Type B pancreatic cell (in vitro differentiated cells): ENCODE measurements at regions not wholly inside any gene's neighbourhood (a gene's known extent, or its start where the extent isn't known, plus 50 kb on each side); places are given as distances from the start of the nearest gene placed in this dataset.
A peak's percentile ranks its signal among the peaks of the same experiment; 100 is the strongest.

Source experiments
- DNase-seq: peaks from one replicate; pipeline ENCODE4 v3.0.0; 2021; ENCODE audit warnings: mixed read lengths; ENCODE audit not compliant: unreplicated experiment; ENCODE audit errors: extremely low spot score
- H3K27ac Mint-ChIP-seq: 2 replicates; pipeline ENCODE4 v1.8.0; 2021; ENCODE audit warnings: mild to moderate bottlenecking, mixed read lengths
- H3K27me3 Mint-ChIP-seq: 2 replicates; pipeline ENCODE4 v1.8.0; 2021; ENCODE audit warnings: mixed read lengths
- H3K36me3 Mint-ChIP-seq: 2 replicates; pipeline ENCODE4 v1.8.0; 2021; ENCODE audit warnings: mixed read lengths
- H3K4me1 Mint-ChIP-seq: one replicate; pipeline ENCODE4 v1.8.0; 2021; ENCODE audit warnings: mixed read lengths; ENCODE audit not compliant: unreplicated experiment
- H3K4me3 Mint-ChIP-seq: 2 replicates; pipeline ENCODE4 v1.8.0; 2021; ENCODE audit warnings: mild to moderate bottlenecking, mixed read lengths
- H3K9me3 Mint-ChIP-seq: 2 replicates; pipeline ENCODE4 v1.8.0; 2021; ENCODE audit warnings: mixed read lengths
- TF ChIP-seq, protein P1 (sequence below): fragments of 200-600 bp; sonication (generic); conservative IDR thresholded peaks from 2 replicates; pipeline ENCODE4 v1.5.0; 2021; ENCODE audit warnings: antibody characterized with exemption, mild to moderate bottlenecking

DNA sequence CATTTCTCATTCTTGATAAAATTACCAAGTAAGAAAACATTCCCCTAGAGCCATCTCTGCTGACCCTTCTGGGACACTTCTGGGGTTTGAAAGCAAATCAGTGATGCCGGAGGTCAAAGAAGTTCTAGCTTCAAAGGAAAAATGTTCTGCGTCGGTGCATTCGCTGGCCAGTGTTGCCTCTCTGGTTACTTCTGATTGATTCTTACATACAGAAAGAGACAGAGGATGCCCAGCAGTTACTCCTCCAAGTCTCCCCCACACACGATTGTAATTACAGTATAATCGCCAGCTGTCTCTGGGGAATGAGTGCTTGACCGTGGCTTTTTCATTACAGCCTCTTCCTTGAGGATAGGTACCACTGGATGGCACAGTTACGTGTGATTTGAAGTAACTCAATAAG is 150.9 kb downstream of the SNX19 start:
- H3K4me3 Mint-ChIP-seq, result peak overlapping the region; percentile 12
- no peaks in the 10 kb centered on the region for H3K36me3 Mint-ChIP-seq
- H3K27me3 Mint-ChIP-seq, result peaks cover 10% of the 10 kb centered on the region
- H3K4me1 Mint-ChIP-seq, result peaks cover 44% of the 10 kb centered on the region
- DNase-seq, result peak; percentile 22
- no peaks in the 10 kb centered on the region for H3K9me3 Mint-ChIP-seq
- H3K27ac Mint-ChIP-seq, result no peak overlapping the region
- TF ChIP-seq, protein P1, sequence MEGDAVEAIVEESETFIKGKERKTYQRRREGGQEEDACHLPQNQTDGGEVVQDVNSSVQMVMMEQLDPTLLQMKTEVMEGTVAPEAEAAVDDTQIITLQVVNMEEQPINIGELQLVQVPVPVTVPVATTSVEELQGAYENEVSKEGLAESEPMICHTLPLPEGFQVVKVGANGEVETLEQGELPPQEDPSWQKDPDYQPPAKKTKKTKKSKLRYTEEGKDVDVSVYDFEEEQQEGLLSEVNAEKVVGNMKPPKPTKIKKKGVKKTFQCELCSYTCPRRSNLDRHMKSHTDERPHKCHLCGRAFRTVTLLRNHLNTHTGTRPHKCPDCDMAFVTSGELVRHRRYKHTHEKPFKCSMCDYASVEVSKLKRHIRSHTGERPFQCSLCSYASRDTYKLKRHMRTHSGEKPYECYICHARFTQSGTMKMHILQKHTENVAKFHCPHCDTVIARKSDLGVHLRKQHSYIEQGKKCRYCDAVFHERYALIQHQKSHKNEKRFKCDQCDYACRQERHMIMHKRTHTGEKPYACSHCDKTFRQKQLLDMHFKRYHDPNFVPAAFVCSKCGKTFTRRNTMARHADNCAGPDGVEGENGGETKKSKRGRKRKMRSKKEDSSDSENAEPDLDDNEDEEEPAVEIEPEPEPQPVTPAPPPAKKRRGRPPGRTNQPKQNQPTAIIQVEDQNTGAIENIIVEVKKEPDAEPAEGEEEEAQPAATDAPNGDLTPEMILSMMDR, result no peak

DNA sequence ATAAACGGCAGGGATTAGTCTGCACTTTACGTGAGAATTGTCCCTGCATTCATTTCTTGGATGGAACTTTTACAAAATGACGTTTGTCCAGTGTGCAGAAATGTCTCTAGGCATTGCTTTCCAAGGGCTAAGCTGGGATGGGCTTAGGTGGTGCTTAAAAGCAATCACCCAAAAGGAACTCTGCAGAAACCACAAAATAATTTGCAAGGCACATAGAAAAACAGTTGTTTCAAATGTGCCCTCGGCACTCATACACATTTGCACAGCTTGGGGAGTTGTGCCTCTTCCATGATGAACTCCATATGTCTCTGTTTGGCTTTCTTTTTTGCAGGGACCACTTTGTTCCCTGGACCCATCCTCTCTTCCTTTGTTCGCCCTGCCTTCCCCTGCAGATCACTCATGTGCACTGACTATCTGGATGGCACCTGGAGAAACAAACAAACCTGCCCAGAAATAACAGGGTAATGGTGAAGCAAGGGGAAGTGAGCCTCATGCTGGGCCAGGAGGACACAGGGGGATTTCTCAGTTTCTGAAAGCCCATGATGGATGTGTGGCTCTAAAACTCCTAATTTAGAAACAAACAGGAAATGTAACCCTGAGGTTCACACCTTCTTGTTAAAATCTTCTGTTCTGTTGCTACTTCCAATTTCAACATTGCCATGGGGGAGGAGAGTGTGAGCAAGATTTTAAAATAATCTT is 150.2 kb downstream of the SNX19 start:
- Mint-ChIP-seq H3K9me3 (no peaks in the 10 kb centered on the region), H3K4me3 (peak overlapping the region; percentile 12), H3K27ac (peak overlapping the region; percentile 36), H3K27me3 (peaks cover 7% of the 10 kb centered on the region), H3K4me1 (peaks cover 44% of the 10 kb centered on the region), H3K36me3 (no peaks in the 10 kb centered on the region)
- TF ChIP-seq, protein P1, result no peak
- peak; percentile 11 for DNase-seq

DNA sequence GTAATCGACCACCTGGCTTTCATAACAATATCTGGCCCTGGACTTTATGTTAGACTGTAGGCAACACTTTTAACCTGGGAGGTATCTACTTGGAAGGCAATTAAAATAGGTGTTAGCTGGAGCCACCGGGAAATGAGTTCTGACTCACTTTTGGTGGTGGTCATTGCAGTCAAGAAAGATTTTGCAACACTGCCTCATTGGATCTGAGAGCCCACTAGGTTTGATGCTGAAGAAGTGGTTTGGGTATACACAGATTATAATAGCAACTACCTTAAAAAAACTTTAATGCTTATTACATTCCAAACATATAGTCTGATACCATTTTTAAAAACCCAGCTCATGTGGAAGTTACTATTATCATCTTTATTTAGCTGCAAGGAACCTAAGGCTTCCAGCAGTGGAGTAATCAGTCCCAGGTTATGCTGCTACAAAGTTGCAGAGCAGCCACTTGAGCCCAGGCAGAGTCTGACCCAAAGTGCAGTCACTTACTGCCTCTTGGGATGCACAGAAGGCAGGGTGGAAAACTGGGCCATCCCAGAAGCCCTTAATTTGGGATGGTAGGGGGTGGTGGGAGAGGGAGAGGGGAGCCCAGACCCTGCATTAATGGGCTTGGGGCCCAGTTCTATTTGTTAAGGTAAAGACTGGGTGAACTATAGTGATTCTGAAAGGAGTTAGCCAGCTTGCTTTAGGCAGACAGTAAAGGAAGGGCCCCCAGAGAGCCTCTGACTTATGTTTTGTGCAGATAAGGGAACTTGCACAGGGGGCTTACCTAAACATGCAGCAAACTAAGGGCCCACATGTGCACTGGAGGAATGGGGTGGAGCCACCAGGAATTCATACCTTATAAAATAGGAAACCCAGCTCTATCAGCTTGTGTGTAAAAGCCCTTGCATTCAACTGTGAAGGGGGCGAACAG is 149.4 kb downstream of the SNX19 start:
- H3K27me3 Mint-ChIP-seq, result peaks cover 4% of the 10 kb centered on the region
- H3K4me1 Mint-ChIP-seq, result peaks cover 45% of the 10 kb centered on the region
- H3K36me3 Mint-ChIP-seq, result no peaks in the 10 kb centered on the region
- no peaks in the 10 kb centered on the region for H3K9me3 Mint-ChIP-seq
- peak; percentile 32 for DNase-seq
- TF ChIP-seq, protein P1, result no peak
- H3K27ac Mint-ChIP-seq, result no peak overlapping the region
- no peak overlapping the region for H3K4me3 Mint-ChIP-seq

DNA sequence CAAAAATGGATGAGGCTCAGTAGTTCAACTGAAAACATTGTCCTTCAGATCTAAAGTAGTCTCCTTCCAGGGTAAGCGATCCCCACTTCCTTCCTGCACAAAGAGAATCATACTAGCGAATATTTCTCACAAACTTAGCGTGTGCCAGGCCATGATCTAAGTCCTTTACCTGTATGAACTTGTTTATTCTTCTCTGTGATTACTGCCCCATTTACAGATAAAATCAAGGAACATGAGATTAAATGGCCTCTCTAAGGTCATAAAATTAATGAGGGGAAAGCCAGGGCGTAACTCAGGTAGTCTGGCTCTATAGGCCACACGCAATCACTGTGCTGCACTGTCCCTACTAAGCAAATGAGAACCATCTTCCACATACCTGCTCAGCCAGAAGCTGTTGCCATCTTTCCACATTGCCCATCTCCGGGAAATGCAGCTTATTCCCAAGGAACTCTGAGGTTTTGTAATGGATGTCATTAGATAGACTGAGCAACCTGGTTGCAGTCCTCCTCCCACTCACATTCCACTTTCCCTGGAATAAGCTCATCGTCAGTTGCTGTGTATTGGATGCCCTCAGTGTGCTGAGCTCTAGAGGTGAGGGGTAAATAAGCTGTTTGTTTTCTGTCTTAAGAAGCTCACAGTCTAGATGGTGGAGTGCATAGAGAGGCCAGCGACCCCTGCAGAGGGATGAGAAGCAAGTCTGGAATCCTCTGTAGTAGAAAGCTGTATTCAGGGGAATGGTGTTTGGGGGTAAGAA is 146.3 kb downstream of the SNX19 start:
- Mint-ChIP-seq H3K27ac (no peak overlapping the region), H3K9me3 (no peaks in the 10 kb centered on the region), H3K27me3 (peaks cover 4% of the 10 kb centered on the region), H3K36me3 (no peaks in the 10 kb centered on the region), H3K4me3 (no peak overlapping the region), H3K4me1 (peaks cover 58% of the 10 kb centered on the region)
- no peak for DNase-seq
- TF ChIP-seq, protein P1, result no peak

DNA sequence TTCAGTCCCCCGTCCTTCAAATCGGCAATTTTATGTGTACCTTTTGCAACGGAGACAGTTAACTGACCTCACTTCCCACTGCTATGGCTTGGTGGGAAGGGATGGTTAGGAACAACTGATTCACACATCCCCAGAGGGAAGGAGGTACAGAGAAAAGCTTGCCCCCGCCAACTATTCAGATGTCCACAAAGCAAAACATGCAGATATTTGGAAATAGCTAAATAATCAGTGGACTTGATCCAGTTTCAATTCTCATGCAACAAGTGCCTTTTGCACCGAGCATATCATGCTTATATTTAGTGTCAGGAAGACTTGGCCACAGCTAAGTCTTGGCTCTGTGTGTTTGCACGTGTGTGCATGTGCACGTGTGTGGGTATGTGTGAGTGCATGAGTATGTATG is 144.6 kb downstream of the SNX19 start:
- Mint-ChIP-seq H3K9me3 (no peaks in the 10 kb centered on the region), H3K27me3 (no peaks in the 10 kb centered on the region), H3K4me3 (no peak overlapping the region), H3K36me3 (no peaks in the 10 kb centered on the region), H3K4me1 (peaks cover 42% of the 10 kb centered on the region), H3K27ac (no peak overlapping the region)
- TF ChIP-seq, protein P1, result no peak
- no peak for DNase-seq
